LNCaP clone FGC (cell line): ENCODE measurements at regions not wholly inside any gene's neighbourhood (a gene's known extent, or its start where the extent isn't known, plus 50 kb on each side); places are given as distances from the start of the nearest gene placed in this dataset.

ENCODE experiments used
- DNase-seq: peaks from one replicate; pipeline ENCODE4 v3.0.0-alpha.2; 2011; ENCODE audit warnings: low read depth
- H3K4me3 ChIP-seq: 2 replicates; pipeline ENCODE4 v1.5.1; 2011; ENCODE audit warnings: mild to moderate bottlenecking, low read depth, low read length, control low read depth
- TF ChIP-seq, protein P1 (sequence below): IDR thresholded peaks from 2 replicates; pipeline ENCODE4 v1.5.1; 2012; ENCODE audit warnings: mild to moderate bottlenecking; ENCODE audit not compliant: control insufficient read depth, insufficient read depth; ENCODE audit errors: extremely low read depth

DNA sequence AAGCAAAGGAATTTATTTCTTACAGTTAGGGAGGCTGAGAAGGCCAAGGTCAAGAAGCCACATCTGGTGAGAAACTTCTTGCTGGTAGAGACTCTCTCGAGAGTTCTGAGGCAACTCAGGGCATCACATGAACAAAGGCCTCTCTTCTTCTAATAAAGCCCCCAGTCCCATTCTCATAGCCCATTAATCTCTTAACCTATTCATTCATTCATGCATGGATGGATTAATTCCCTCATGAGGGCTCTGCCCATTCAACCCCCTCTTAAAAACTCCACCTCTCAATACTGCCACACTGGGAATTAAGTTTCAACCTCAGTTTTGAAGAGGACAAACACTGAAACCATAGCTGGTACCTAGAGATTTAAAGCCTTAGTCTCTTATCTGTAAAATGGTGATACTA lies 217.9 kb upstream of the SPTLC3 start:
- DNase-seq: no peak
- no peak overlapping the region for H3K4me3 ChIP-seq

DNA sequence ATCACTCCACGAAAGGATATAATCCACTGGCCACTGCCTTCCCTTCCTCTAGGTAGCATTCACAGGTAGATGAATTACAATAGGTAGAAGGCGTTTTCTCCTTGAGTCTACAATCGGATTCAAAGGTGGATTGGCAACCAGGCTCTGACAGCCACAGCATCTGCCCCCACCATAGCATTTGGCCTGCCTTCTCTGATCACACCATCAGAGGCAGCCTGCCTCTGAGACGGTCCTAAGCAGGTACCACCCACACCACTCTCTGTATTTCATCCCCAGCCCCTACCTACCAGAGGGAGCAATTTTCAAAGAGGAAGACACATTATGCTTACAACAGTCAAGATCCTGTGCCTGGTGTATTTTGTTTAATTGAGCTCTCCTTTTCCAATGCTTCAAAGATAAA lies 210.5 kb upstream of the SPTLC3 start:
- DNase-seq: no peak
- no peak overlapping the region for H3K4me3 ChIP-seq
- TF ChIP-seq, protein P1, sequence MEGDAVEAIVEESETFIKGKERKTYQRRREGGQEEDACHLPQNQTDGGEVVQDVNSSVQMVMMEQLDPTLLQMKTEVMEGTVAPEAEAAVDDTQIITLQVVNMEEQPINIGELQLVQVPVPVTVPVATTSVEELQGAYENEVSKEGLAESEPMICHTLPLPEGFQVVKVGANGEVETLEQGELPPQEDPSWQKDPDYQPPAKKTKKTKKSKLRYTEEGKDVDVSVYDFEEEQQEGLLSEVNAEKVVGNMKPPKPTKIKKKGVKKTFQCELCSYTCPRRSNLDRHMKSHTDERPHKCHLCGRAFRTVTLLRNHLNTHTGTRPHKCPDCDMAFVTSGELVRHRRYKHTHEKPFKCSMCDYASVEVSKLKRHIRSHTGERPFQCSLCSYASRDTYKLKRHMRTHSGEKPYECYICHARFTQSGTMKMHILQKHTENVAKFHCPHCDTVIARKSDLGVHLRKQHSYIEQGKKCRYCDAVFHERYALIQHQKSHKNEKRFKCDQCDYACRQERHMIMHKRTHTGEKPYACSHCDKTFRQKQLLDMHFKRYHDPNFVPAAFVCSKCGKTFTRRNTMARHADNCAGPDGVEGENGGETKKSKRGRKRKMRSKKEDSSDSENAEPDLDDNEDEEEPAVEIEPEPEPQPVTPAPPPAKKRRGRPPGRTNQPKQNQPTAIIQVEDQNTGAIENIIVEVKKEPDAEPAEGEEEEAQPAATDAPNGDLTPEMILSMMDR: no peak

More for the DNA sequence above, 217.9 kb upstream of the SPTLC3 start:
- TF ChIP-seq, protein P1: no peak

DNA sequence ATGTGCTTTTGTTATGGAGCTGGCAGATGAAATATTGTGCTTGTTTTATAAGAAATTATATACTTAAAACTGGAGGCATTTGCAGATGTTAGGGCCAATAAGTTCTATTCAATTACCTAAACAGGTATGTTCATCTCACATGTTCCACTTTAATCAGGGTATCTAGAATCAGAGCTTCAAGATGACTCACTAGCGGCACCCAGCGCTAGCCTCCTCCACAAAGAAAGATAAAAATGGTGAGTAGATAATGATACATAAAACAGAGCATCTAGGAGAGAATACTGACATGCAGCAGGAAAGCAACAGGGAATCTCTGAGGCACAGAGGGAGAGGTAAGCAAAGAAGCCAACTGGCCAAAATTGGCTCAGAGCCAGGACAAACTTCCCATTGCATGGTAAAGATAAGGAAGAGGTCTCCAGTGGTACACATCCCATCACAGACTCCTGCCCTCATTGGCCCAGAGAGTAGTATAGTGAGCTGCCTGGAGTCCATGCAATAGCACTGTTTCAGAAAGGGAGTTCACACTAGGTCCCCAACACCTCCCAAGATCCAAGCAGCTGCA lies 200.7 kb upstream of the SPTLC3 start:
- TF ChIP-seq, protein P1: peak; percentile 18; the same call in 1 of the 2 replicates
- no peak overlapping the region for H3K4me3 ChIP-seq
- DNase-seq: no peak

DNA sequence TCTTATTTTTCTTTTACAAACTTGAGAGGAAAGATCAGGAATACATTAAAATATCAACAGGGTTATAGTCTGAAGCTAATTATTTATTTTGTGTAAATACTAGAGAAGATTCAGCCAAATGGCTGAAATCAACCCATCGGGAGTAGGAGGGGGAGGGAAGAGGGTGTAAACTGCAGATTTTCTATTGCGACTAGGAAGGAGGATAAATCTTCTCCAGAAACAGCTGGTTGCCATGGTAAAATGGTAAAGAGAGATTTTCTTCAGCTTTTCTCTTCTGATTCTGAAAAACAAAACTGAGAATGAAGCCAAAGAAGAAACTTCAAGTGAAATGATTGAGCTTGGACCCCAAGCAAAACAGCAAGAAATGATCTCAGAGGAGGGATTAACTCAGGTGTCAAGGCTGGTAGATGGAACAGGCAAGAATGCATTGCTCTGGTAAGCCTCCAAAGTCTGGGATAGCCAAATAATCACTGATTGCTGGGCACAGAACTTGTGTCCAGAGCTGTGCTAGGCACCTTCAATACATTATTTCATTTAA lies 193.5 kb upstream of the SPTLC3 start:
- H3K4me3 ChIP-seq: no peak overlapping the region
- TF ChIP-seq, protein P1: no peak

DNA sequence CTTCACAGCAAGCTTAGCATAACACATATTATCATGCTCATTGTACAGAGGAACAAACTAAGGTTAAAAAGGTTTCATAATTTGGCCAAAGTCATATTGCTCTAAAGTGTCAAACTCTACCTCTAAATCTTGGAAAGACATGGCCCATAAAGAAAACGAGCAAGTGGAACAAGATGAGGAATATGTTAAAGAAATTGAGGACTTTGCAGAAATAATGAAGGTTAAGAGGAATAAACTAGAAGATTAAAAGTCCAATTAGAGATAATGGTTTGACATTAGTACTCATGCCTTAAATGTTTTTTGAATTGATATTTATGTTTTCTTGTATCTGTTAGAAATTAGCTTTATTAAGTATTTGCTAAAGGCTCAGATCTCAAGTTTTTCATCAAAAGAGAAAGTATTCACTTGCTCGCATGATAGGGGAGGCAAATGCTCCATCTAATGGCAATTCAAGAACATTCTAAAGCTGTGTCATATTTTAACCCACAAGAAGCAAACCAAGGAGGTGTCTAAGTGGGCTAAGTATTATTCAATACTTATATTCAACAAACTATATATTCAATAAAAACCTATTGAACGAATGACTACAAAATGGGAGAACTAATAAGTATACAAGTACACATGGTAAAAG lies 192.9 kb upstream of the SPTLC3 start:
- TF ChIP-seq, protein P1: no peak
- no peak for DNase-seq
- H3K4me3 ChIP-seq: no peak overlapping the region

More for the DNA sequence above, 193.5 kb upstream of the SPTLC3 start:
- no peak for DNase-seq

DNA sequence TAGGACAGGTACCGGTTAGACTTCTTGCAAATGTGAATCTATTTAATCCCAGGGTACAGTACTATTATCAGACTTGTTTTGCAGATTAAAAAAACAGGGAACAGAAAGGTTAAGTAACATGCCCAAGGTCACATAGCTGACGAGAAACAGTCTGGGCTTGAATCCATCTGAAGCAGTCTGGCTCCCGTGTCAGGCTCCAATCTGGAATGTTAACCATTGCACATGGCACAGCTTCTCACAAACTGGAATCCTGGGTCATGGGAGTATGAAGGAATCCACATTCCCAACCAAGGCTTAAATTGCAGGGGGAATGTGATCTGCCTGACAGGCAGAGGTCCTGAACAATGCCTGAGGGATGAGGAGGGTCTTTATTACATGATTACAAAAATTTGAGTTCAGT lies 187.5 kb upstream of the SPTLC3 start:
- TF ChIP-seq, protein P1: no peak
- H3K4me3 ChIP-seq: no peak overlapping the region
- DNase-seq: no peak
